HG03354 (cell line): ENCODE measurements at regions not wholly inside any gene's neighbourhood (a gene's known extent, or its start where the extent isn't known, plus 50 kb on each side); places are given as distances from the start of the nearest gene placed in this dataset.

Experiments
- ATAC-seq: cut with Tn5 transposase; IDR thresholded peaks from one replicate; pipeline ENCODE4 v1.9.1; 2021; ENCODE audit warnings: mild to moderate bottlenecking; ENCODE audit not compliant: unreplicated experiment, poor library complexity, severe bottlenecking

DNA sequence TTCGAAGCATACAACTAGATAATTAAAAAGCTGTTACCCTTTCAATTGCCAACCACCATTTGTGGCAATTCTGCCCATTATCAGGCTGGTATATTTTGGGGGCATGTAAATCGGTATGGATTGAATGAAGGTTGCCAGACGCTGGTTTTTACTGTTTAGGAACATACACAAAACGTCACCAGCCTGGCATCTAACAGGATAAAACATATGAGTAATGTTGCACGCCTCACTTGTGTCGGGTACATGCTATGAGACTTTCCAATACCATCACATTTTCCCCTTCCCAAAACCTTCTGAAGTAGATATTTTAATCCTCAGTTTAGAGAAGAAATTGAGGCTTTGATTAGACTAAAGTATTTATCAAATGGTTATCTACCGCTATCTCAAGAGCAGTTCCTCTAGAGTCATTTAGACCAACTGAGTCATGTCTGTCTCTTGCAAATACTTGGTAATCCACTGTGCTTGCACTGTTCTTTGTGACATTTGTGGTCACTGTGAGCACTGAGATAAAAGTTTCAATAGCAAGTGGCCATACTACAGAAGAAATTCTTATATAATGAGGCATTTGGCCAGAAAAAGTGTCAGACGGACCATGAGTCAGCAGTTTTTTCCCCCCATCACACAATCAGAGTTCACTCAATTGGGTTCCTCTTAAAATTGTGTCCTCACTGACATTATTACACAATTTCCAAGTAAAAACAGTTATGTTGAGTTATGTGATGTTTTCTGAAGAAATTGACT lies 498.7 kb downstream of the NXPH1 start:
- ATAC-seq: no peak

DNA sequence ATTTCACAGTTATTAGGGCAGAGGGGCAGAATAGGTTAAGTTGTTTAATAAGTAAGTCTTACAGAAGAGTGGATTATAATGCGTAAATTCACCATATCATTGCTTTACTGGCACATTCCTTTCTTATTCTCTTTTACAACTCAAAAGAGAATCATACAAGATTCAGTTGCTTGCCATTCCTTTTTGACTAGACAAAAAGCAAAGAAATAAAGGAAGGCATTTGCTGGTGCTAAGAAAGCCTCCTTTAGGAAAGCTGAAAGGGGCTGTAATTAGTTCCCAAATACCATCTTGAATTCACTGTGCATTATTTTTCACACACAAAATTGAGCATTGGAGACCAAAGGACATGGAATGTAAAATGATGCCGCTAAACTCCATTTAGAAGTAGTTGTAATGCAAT lies 499.3 kb downstream of the NXPH1 start:
- ATAC-seq: no peak

DNA sequence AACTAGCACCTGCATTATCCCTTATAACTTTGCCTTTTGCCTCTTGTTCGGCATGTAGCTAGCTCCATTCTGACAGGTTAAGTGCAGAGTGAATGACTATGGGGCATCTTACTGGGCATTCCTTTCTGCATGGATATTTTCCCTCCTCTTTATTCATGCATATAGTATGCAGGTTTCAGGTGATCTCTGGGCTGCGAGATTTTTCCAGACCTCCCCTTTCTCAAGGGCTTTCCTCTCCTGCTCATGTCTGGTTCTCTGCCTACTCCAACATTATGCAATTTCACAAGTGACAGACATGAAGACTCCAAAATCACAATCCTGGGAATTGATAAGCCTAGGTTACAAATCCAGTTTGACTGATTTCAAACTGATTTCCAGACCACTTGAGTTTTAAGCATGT lies 503.8 kb downstream of the NXPH1 start:
- no peak for ATAC-seq

DNA sequence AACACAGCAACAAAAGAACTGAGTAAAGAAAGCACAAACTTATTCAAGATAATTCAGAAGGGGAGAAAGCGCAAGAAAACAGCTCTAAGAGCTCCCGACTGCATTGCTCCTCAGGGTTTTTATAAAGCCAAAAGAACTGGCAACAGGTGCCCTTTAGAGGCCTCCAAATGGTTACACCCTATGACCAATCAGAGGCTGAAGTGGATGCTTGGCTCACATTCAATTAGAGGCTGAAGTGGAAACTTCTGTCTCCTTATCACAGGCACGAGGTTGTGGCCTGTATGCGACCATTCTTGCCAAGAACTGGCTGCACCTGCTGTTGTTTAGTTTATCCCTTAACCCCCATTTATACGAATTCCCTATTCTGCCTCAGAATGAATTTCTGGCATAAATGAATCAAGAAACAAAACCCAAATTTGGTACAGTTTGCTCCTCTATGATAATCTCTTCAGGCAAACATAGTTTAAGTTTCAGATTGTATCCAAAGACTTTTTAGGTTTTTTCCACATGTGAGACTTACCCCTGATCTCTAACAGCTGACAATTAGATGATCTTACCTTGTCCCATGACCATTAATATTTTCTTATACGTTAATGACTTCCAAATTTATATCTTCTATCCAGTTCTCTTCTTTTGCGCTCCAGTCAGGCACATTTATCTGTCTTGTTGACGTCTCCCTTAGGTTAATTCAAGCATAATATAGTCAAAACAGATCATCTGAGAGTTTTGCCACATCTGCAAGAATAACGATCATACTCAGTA lies 504.8 kb downstream of the NXPH1 start:
- ATAC-seq: no peak

DNA sequence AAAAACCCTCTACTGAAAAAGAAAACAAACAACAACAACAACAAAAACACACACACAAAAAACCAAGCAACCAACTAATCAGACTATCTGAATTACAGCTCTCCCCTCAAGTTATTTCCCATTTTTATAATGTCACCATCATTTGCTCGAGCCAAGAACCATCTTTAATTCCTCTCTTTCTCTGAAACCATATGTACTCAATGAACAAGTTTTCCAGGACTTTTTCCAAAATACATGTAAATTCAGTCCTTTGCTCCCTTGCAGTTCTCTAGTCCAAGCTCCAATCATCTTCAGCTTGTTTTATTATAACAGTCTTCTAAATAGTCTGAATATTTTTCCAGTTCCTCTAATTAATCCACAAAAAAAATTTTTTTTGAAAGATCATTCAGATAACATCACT lies 506.0 kb downstream of the NXPH1 start:
- ATAC-seq: no peak

DNA sequence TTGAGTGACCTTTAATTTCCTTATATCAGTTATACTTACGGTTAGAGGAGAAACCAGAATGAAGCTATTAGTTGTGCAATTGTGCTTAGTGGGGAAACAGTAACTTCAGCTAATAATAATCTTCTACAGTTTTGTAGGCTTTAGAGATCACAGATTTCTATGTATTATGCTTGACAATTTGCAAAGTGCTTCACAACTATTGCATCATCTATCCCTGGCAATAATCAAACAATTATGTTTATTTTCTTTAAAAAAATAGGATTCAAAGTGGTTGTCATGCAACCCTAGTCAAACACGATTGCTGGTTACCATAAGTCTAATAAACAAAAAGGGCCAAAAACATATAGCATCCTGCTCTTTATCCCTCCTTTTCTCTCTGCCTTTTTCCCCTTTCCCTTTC lies 530.3 kb downstream of the NXPH1 start:
- no peak for ATAC-seq

DNA sequence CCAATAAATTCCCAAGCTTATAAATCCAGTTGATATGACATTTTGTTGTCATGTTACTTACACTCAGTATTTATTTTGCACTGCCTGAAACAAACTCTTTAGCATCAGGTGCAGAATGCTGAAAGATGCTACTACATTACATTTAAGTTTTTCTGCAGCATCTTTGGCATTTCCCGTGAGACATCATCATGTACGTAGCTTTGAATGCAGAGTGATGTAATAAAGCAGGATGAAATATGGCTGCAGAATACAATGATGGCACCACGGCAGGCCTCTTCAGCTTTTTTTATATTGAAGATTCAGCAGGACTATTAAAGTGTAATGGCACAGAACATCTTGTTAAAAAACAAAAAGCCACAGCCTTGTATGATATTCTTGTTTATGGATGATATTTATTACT lies 531.8 kb downstream of the NXPH1 start:
- no peak for ATAC-seq

DNA sequence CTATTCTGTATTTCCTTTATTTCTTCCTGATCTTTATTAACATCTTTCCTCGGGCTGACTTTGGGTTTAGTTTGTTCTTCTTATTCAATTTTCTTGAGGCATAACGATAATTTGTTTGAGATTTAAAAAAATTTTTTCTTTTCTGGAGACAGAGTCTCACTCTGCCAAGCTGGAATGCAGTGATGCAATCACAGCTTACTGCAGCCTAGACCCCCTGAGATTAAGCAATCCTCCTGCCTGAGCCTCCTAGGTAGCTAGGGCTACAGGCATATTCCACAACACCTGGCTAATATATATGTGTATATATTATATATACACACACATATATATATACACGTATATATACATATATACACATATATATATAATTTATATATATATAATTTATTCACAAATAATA lies 540.2 kb downstream of the NXPH1 start:
- no peak for ATAC-seq

DNA sequence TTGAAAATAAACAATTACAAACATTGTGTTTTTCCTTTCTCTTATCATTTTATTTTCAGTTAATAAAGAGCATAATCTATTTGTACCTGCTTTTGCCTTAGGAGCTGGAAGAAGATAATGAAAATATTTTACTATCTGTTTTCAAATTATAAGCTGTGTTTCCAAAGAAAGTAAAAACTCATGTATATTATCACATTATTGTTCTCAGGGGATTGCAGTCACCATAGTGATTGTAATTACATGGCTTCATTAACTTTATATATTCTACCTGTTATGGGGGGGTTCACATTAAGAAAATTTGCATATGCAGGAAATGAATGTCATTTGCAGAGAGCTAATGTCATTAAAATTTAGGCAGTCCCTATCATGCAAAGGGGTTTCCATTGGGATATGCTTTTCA lies 542.3 kb downstream of the NXPH1 start:
- no peak for ATAC-seq

DNA sequence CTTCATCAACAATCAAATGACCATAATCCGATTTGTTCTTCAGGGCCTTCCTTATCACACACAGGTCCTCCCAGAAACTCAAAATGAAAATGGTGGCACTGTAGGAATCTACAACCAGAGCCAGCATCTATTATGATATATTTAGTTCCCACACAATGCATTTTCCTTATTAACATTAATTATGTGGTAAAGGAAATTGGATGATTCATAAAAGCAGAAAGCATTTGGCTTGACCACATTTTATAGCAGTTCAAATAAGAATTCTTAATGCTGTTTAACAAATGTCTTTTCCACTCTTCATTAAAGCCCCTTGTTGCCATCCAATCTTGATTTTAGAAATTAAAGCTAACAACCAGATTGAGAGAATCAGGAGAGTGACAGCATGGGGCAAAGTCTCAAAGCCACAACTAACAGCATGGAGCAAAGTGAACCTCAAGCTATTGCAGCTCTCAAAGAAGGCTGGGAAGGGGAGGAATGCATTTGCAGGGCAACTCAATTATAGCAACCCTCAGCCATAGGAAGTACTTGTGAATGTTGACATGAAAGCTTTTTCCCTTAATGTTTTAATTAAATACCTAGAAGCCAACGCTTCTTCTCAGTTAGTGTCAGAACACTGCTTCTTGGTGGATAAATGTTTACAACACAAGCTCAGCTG lies 549.1 kb downstream of the NXPH1 start:
- no peak for ATAC-seq

DNA sequence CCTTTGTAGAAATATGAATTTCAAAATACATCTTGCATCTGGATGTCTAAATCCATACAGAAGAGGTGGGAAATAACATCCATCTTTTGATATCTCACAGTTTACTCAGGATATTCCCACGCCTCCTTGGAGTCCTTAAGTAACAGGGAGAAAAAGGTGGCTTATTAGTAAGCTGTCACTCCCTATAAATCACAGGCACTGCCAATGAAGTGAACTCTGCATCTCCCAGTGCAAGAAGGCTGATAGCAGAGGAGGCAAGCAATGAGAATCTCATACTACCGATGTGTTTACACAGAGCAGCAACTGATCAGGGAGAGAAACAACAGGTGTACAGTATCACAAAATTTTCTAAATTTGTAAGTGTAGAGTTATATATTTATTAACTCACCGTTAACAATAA lies 551.8 kb downstream of the NXPH1 start:
- ATAC-seq: no peak

DNA sequence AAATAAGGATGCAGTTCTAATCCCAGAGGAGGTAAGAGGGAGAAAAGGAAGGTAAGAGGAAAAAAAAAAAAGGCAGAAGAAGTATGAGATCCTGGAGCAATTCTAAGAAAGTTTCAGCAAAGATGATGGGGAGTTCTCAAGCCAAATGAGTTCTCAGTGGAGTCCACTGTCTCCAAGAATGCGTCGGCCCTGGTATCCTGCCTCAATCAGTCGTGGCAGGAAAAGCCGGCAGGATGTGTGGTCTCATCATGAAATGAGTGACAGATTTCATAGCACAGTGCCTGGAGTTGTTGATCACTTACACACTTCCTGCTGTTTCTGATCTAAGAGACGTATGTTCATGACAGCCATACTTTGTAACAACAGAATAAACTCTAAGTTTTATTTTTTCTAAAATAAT lies 554.9 kb downstream of the NXPH1 start:
- ATAC-seq: no peak

DNA sequence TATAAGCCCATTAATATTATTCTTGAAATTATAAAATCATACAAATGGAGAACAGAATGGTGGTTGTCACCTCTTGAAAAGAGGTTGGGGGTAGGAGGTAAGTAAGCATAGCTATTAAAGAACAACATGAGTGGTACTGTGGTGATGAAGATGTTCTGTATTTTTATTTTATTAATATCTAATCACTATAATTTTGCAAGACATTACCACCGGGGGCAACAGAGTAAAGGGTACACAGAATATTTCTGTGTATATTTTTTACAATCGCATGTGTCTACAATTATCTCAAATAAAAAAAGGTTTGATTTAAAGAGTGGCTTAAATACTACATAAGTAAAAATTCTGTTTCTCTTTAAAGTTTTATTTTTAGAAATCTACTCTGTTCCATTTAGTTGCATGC lies 557.8 kb downstream of the NXPH1 start:
- no peak for ATAC-seq

DNA sequence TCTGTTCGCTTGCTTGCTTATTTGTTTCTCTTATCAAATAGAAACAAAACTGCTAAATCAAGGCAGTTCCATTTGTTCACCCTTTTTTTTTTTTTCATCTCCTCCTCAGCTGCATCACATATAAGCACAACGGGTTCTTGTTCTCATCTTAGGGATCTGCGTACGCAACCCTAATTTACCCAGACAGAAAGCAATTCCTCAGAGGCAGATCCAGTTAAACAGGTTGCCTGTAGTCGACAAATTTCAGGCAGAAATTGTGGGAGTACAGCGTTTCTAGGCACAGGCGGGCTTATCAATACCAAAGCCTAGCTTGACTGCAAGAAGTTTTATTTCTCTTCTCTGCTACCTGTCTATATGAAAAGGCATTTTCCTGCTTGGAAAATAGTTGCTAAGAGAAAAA lies 565.4 kb downstream of the NXPH1 start:
- no peak for ATAC-seq

DNA sequence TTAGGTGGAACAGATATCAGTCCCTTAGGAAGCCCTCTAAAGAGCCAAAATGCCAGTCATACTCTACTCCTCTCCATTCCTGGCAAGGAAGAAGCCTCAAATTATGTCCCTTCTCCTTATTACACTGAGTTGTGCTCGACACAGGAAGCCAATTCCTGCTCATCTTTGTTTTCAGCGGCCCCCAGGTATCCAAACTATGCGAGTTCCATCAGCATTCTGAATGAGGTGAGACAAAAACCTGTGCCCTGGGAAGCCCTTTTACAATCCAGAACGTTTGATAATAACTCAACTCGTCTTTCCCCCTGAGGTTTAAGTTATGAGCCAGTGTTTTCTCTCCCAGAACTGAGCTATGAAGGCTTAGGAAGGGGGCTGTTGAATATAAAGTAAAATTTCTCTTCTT lies 580.5 kb downstream of the NXPH1 start:
- ATAC-seq: no peak

DNA sequence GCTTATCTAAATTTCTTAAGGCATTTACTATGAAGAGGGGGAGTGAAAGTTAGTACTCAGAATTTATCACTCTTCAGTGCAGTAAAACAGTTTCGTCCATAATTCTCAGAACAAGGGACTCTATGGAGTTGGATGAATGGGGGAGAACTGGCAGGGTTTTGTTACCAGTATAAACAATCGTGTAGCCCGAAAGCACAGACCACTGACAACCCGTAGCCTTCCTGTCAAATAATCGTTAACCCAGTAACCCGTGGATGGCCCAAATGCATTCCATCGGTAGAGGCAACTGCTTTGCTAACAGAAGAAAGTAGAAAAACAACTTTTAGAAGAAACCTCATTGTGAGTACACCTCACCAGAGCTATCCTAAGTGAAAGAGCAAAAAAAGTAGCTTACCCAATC lies 583.9 kb downstream of the NXPH1 start:
- no peak for ATAC-seq

DNA sequence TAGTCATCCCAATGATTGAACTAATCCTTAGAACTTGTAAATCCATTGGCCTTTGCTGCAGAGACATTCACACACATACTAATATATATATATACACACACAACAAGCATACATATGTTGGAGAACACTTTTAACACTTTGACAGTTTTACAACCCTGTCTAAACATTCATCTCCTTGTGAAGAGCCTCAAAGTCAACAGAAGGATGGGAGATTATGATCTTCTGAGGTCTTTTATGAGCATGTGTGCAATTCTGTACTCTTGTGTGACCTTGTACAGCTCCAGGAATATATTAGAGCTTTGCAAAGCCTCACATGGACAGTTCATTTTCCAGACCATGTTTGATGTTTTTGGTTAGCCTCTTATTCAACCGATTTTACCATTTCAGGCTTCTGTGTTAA lies 589.0 kb downstream of the NXPH1 start:
- ATAC-seq: no peak

DNA sequence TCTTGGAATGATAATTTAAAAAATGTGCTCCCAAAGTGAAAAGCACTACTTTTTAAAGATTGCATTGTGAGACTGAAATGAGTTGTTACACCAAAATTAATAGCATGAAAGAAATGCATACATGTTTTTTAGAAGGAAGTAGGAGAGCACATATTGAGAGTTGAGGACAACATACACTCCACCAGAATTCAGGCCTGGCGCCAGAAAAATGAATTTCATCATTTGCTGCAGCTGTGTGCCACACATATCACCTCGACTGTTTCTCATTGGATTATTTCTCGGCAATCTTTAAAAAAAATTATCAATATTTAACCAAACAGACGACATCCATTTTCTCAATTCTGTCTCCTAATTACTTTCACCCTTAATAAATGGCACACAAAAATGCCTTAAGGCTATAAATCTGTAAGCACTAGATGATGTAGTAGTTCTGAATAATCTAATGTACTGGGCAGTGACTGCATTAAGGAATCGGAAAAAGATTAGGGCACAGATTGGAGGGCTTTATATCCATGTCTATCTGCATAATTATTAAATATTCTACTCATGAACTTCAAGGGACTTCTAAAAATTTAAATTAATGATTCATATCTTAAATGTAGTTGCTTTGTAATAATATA lies 590.4 kb downstream of the NXPH1 start:
- no peak for ATAC-seq

DNA sequence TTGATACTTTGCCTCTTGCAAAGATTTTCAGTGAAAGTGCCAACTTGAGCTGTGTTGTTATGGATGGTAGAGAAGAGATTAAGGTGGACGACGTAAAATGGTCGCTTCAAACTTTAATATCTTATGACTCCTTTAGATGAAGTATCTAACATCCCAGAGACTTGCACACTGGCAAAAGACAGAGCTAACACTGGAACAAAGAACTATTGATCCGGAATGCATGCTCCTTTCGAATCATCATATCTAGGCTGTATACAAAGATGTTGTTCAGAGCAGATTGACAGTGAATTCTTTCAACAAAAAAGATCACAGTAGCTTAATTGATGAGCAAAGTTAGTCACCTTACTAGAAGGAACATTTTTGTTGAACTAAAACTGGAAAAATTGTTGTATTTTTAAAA lies 592.7 kb downstream of the NXPH1 start:
- no peak for ATAC-seq

DNA sequence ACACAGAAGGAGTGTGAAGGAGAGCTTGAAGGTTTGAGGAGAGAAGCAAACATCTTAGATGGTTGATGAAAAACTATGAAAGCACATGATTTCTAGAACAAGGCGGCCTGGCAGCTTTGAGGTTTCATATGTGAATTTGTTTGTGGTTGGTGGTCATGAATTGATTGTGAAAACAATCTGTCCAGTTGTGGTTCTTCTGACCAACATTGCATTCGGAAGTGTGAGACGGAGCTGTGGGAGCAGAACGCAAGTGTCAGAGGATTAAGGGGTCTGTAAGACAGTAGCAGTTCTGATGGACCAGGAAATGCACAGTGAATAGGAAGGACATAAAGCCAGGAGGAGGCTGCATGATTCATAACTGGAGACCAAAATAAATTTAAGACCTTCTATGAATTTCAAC lies 594.6 kb downstream of the NXPH1 start:
- no peak for ATAC-seq
